ENCODE measurements at regions not wholly inside any gene's neighbourhood (a gene's known extent, or its start where the extent isn't known, plus 50 kb on each side); places are given as distances from the start of the nearest gene placed in this dataset.

- DNase-seq (ENCODE audit: low spot score) = no peak
Measured at GRCh38 chr3:152719264-152719663, 115.7 kb upstream of the P2RY1 start.

GRCh38 chr3:152720951-152721718 is 113.8 kb upstream of the P2RY1 start:
- DNase-seq (ENCODE audit: low spot score) = no peak

GRCh38 chr3:152724270-152724669 is 110.7 kb upstream of the P2RY1 start:
- DNase-seq (ENCODE audit: low spot score) = no peak

GRCh38 chr3:152728231-152728980 is 106.5 kb upstream of the P2RY1 start:
- no peak for DNase-seq (ENCODE audit: low spot score)

GRCh38 chr3:152729906-152730305 is 105.0 kb upstream of the P2RY1 start:
- DNase-seq (ENCODE audit: low spot score) = no peak

GRCh38 chr3:152731511-152731910 is 103.4 kb upstream of the P2RY1 start:
- DNase-seq (ENCODE audit: low spot score) = no peak

- DNase-seq (ENCODE audit: low spot score) = no peak
Measured at GRCh38 chr3:152733584-152734119, 101.3 kb upstream of the P2RY1 start.

- DNase-seq (ENCODE audit: low spot score) = peak; percentile 52
Measured at GRCh38 chr3:152737021-152737908, 97.7 kb upstream of the P2RY1 start.

GRCh38 chr3:152738656-152739055 is 96.3 kb upstream of the P2RY1 start:
- DNase-seq (ENCODE audit: low spot score) = no peak

GRCh38 chr3:152742368-152743347 is 92.3 kb upstream of the P2RY1 start:
- DNase-seq (ENCODE audit: low spot score) = no peak

GRCh38 chr3:152745646-152746045 is 89.3 kb upstream of the P2RY1 start:
- DNase-seq (ENCODE audit: low spot score) = no peak

- no peak for DNase-seq (ENCODE audit: low spot score)
Measured at GRCh38 chr3:152754303-152754702, 80.6 kb upstream of the P2RY1 start.

GRCh38 chr3:152756807-152757206 is 78.1 kb upstream of the P2RY1 start:
- no peak for DNase-seq (ENCODE audit: low spot score)

- no peak for DNase-seq (ENCODE audit: low spot score)
Measured at GRCh38 chr3:152760024-152760563, 74.8 kb upstream of the P2RY1 start.

- DNase-seq (ENCODE audit: low spot score) = no peak
Measured at GRCh38 chr3:152760591-152760990, 74.3 kb upstream of the P2RY1 start.

- no peak for DNase-seq (ENCODE audit: low spot score)
Measured at GRCh38 chr3:152768478-152768877, 66.5 kb upstream of the P2RY1 start.

- DNase-seq (ENCODE audit: low spot score) = no peak
Measured at GRCh38 chr3:152769523-152769922, 65.4 kb upstream of the P2RY1 start.

GRCh38 chr3:152770296-152770695 is 64.6 kb upstream of the P2RY1 start:
- no peak for DNase-seq (ENCODE audit: low spot score)

GRCh38 chr3:152771120-152771519 is 63.8 kb upstream of the P2RY1 start:
- DNase-seq (ENCODE audit: low spot score) = no peak

GRCh38 chr3:152772674-152773225 is 62.2 kb upstream of the P2RY1 start:
- DNase-seq (ENCODE audit: low spot score) = no peak
